GM18858 (cell line): ENCODE measurements at regions not wholly inside any gene's neighbourhood (a gene's known extent, or its start where the extent isn't known, plus 50 kb on each side); places are given as distances from the start of the nearest gene placed in this dataset.

Experiments used
- ATAC-seq: cut with Tn5 transposase; IDR thresholded peaks from one replicate; pipeline ENCODE4 v1.9.1; 2021; ENCODE audit not compliant: unreplicated experiment

GRCh38 chr14:32254952-32255679 lies 52.0 kb upstream of the RNU6-8 start:
- no peak for ATAC-seq

DNA sequence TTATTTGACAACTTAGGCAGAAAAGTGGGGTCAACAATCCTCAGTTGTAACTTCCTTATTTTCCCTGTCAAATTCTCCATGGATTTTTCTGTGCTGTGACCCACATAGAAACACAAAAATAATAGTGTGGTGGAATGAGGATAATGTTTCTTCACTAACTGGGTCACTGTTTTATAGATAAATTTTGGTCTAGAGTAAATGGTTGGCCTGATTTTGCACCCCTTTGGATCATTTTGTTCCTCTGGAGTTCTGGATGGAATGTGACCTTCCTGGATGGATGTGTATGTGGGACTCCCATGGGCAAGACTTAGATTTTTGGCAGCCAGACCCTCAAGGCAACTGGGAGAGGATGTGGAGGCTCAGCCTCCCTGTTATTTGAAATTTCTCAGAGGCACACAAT lies 52.7 kb upstream of the RNU6-8 start:
- ATAC-seq: no peak

DNA sequence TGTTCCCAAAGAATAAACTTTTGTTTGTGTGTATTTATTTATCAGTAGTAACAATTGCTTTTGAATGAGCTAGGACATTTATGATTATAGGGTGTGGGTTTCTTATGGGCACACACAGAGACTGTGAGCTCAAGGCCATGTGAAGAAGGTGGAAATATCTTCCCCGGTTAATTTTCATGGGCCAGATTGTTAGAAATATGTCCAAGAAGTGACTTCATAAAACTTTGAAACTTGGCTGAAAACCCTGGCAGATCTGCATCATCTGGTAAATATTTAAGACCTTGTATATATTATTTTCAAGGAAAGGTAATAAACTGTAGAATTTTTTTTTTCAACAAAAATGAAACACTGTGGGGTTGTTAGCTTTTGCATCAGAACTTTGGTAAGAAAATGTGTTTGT lies 53.5 kb upstream of the RNU6-8 start:
- no peak for ATAC-seq

- no peak for ATAC-seq
These were observed 55.4 kb upstream of the RNU6-8 start for GRCh38 chr14:32258336-32258993.

DNA sequence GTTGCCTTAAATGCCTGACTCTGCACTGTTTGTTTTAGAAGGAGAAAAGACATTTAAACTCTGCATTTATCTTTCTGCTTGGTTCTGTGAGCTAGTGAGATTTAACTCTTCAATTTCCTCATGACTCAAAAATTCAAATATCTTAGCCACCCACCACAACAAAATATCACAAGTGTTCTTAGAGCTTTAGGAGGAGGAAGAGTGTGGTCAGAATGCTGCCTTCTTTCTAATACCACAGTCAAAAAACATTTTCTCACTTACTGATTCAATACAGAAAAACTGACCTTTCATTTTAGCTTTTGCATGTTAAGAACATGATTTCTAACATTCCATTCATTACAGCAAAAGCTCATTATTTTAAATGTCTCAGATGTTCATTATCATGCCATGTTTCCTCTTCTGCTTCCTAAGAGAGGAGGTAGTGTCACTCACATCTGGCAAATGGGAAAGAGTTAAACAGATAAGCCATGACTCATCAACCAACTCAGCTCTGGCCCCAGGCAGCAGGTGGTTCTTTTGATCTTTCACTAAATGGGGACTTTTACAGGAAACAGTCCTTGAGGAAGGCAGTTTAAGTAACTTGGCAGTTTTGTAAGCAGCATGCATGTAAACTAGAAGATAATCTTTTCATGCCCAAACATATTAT lies 56.4 kb upstream of the RNU6-8 start:
- ATAC-seq: peak; percentile 91

DNA sequence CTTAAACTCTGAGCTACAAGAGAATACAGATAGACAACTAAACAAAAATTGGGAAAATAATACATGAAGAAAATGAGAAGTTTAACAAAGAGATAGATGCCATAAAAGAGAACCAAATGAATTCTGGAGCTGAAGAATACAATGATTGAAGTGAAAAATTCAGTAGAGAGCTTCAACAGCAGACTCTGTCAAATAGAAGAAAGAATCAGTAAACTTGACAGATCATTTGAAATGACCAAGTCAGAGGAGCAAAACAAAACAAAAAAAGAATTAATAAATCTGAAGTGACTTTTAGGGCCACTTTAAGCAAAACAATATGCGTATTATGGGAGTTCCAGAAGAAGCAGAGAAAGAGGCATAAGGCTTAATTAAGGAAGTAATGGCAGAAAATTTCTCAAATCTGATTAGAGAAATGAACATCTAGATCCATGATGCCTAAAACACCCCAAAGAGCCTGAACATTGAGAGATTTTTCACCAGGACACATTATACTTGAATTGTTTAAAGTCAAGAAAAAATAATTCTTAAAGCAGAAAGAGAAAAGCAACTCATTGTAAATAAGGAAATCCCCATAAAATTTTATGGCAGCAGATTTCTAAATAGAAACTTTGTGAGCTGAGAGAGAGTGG lies 61.0 kb upstream of the RNU6-8 start:
- no peak for ATAC-seq

- ATAC-seq: no peak
These were observed 62.5 kb upstream of the RNU6-8 start for GRCh38 chr14:32265584-32265983.

- ATAC-seq: no peak
These were observed 51.1 kb upstream of the AKAP6 start for GRCh38 chr14:32277998-32278397.
